ENCODE measurements at regions not wholly inside any gene's neighbourhood (a gene's known extent, or its start where the extent isn't known, plus 50 kb on each side); places are given as distances from the start of the nearest gene placed in this dataset.

- TF ChIP-seq CTCF (IDR thresholded peaks at IDR 0.05) (no peak), POLR2A (IDR thresholded peaks at IDR 0.05) (no peak)
Observed at GRCh38 chr16:8098947-8099512, 491.3 kb downstream of the TMEM114 start.

GRCh38 chr16:8096211-8096610, 494.1 kb downstream of the TMEM114 start:
- 75 to 89% (median 84%) methylated on average over 5 of the region's 5 CpGs for WGBS, 4 donors
- no peak overlapping the region for H3K27ac ChIP-seq
- intact Hi-C loops (cut with DNase I) = no loop called here
- H3K4me3 ChIP-seq = no peak overlapping the region
- no peaks in the 10 kb centered on the region for H3K4me1 ChIP-seq
- peaks cover 0 to 3% (median 0%) of the 10 kb centered on the region in 12 donors for H3K9me3 ChIP-seq
- no peak for ATAC-seq
- no peaks in the 10 kb centered on the region for H3K36me3 ChIP-seq
- H3K27me3 ChIP-seq = peaks cover 0 to 4% (median 0%) of the 10 kb centered on the region in 9 donors
- TF ChIP-seq POLR2A (IDR thresholded peaks at IDR 0.05) (no peak), CTCF (IDR thresholded peaks at IDR 0.05) (no peak)
- DNase-seq = no peak

More at GRCh38 chr16:8098947-8099512, 491.3 kb downstream of the TMEM114 start:
- 43 to 50% (median 46%) methylated on average over 11 of the region's 11 CpGs for WGBS, 4 donors
- H3K36me3 ChIP-seq = no peaks in the 10 kb centered on the region
- intact Hi-C loops (cut with DNase I) = no loop called here
- DNase-seq = no peak
- no peaks in the 10 kb centered on the region for H3K9me3 ChIP-seq
- no peaks in the 10 kb centered on the region for H3K4me1 ChIP-seq
- no peaks in the 10 kb centered on the region for H3K27me3 ChIP-seq
- no peak overlapping the region for H3K27ac ChIP-seq
- H3K4me3 ChIP-seq = no peak overlapping the region
- no peak for ATAC-seq

GRCh38 chr16:8094696-8095095, 495.6 kb downstream of the TMEM114 start:
- H3K9me3 ChIP-seq = peaks cover 0 to 3% (median 0%) of the 10 kb centered on the region in 12 donors
- H3K4me3 ChIP-seq = no peak overlapping the region
- intact Hi-C loops (cut with DNase I) = no loop called here
- 81 to 89% (median 84%) methylated on average over 5 of the region's 5 CpGs for WGBS, 4 donors
- ATAC-seq (no peak), DNase-seq (no peak)
- H3K27ac ChIP-seq = no peak overlapping the region
- no peak for TF ChIP-seq POLR2A (IDR thresholded peaks at IDR 0.05)
- no peaks in the 10 kb centered on the region for H3K4me1 ChIP-seq
- peaks cover 0 to 4% (median 0%) of the 10 kb centered on the region in 9 donors for H3K27me3 ChIP-seq
- H3K36me3 ChIP-seq = no peaks in the 10 kb centered on the region

GRCh38 chr16:8088820-8089338, 501.4 kb downstream of the TMEM114 start:
- WGBS, 4 donors = 81 to 88% (median 83%) methylated on average over 2 of the region's 2 CpGs
- TF ChIP-seq CTCF (IDR thresholded peaks at IDR 0.05) (no peak), POLR2A (IDR thresholded peaks at IDR 0.05) (no peak)
- Histone ChIP-seq H3K36me3 (no peaks in the 10 kb centered on the region), H3K4me1 (no peaks in the 10 kb centered on the region), H3K27ac (no peak overlapping the region), H3K27me3 (peaks cover 0 to 4% (median 0%) of the 10 kb centered on the region in 9 donors), H3K4me3 (no peak overlapping the region), H3K9me3 (peaks cover 0 to 3% (median 0%) of the 10 kb centered on the region in 12 donors)
- intact Hi-C loops (cut with DNase I) = no loop called here
- DNase-seq (no peak), ATAC-seq (no peak)
